ENCODE measurements at regions not wholly inside any gene's neighbourhood (a gene's known extent, or its start where the extent isn't known, plus 50 kb on each side); places are given as distances from the start of the nearest gene placed in this dataset.

DNA sequence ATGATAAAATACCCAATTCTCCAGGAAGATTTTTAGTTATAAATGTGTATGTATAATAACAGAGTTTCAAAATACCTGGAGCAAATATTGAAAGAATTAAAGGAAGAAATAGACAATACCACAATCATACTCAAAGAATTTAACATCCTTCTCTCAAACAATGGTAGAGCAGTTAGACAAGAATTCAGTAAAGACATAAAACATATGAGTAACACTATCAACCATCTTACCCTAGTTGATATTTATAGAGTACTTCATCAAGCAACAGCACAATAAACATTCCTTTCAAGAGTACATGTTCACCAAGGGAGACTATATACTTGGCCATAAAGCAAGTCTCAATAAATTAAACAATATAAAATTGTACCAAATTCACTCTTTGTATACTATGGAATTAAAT lies 108.4 kb downstream of the DLEU7 start:
- TF ChIP-seq, protein P1, sequence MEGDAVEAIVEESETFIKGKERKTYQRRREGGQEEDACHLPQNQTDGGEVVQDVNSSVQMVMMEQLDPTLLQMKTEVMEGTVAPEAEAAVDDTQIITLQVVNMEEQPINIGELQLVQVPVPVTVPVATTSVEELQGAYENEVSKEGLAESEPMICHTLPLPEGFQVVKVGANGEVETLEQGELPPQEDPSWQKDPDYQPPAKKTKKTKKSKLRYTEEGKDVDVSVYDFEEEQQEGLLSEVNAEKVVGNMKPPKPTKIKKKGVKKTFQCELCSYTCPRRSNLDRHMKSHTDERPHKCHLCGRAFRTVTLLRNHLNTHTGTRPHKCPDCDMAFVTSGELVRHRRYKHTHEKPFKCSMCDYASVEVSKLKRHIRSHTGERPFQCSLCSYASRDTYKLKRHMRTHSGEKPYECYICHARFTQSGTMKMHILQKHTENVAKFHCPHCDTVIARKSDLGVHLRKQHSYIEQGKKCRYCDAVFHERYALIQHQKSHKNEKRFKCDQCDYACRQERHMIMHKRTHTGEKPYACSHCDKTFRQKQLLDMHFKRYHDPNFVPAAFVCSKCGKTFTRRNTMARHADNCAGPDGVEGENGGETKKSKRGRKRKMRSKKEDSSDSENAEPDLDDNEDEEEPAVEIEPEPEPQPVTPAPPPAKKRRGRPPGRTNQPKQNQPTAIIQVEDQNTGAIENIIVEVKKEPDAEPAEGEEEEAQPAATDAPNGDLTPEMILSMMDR (IDR thresholded peaks at IDR 0.05) = no peak
- no peak for TF ChIP-seq POLR2A (IDR thresholded peaks at IDR 0.05; ENCODE audit: low read depth)
- no peak for TF ChIP-seq POLR2AphosphoS5 (IDR thresholded peaks at IDR 0.05)

Data from esophagus muscularis mucosa (tissue), 3 donors.